ENCODE measurements at regions not wholly inside any gene's neighbourhood (a gene's known extent, or its start where the extent isn't known, plus 50 kb on each side); places are given as distances from the start of the nearest gene placed in this dataset.

- TF ChIP-seq CTCF (conservative IDR thresholded peaks at IDR 0.05; ENCODE audit: low read depth, low read length) (no peak), EZH2 (IDR thresholded peaks at IDR 0.05; ENCODE audit: borderline replicate concordance, low read depth, low read length, poor library complexity, severe bottlenecking) (no peak)
Observed at GRCh38 chr5:56358046-56358445, 124.9 kb upstream of the ANKRD55 start.
